ENCODE measurements at regions not wholly inside any gene's neighbourhood (a gene's known extent, or its start where the extent isn't known, plus 50 kb on each side); places are given as distances from the start of the nearest gene placed in this dataset.

DNA sequence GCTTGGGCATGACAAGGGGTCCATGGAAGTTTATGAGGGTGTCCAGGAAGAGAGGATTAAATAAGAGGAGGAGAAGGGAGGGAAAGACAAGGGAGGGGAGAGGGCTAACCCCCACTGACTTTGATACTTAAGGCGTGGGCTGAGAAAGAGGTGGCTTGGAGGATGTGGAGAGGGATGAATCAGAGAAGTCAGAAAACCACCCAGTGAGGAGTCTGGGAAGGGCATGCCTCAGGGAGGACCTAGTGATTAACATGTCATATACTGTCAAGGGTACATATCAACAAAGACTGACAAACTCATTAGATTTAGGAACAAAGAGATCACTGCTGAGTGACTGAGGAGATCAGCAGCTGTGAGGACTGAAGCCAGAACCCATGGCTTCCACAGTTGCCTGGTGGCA is 145.4 kb downstream of the IRX5 start:
- ChIA-PET POLR2A (no interaction called here), CTCF (no interaction called here)
- DNase-seq (ENCODE audit: low read depth, low spot score), result no peak
- Histone ChIP-seq H3K27me3 (ENCODE audit: control insufficient read depth, insufficient read depth, low read length) (no peaks in the 10 kb centered on the region), H3K27ac (ENCODE audit: low read length) (no peak overlapping the region), H3K4me3 (ENCODE audit: low read depth in 2 of 2, low read length in 2 of 2) (no peak overlapping the region), H3K9me3 (ENCODE audit: control insufficient read depth, insufficient read depth, low read depth, low read length) (no peaks in the 10 kb centered on the region), H3K4me1 (ENCODE audit: control insufficient read depth, insufficient read depth, low read length) (no peaks in the 10 kb centered on the region), H3K36me3 (ENCODE audit: control insufficient read depth, insufficient read depth, low read length) (no peaks in the 10 kb centered on the region)
- ATAC-seq, result no peak
- TF ChIP-seq TCF7L2 (IDR thresholded peaks at IDR 0.05; ENCODE audit: low read depth, low read length), result no peak
- TF ChIP-seq, protein P1, sequence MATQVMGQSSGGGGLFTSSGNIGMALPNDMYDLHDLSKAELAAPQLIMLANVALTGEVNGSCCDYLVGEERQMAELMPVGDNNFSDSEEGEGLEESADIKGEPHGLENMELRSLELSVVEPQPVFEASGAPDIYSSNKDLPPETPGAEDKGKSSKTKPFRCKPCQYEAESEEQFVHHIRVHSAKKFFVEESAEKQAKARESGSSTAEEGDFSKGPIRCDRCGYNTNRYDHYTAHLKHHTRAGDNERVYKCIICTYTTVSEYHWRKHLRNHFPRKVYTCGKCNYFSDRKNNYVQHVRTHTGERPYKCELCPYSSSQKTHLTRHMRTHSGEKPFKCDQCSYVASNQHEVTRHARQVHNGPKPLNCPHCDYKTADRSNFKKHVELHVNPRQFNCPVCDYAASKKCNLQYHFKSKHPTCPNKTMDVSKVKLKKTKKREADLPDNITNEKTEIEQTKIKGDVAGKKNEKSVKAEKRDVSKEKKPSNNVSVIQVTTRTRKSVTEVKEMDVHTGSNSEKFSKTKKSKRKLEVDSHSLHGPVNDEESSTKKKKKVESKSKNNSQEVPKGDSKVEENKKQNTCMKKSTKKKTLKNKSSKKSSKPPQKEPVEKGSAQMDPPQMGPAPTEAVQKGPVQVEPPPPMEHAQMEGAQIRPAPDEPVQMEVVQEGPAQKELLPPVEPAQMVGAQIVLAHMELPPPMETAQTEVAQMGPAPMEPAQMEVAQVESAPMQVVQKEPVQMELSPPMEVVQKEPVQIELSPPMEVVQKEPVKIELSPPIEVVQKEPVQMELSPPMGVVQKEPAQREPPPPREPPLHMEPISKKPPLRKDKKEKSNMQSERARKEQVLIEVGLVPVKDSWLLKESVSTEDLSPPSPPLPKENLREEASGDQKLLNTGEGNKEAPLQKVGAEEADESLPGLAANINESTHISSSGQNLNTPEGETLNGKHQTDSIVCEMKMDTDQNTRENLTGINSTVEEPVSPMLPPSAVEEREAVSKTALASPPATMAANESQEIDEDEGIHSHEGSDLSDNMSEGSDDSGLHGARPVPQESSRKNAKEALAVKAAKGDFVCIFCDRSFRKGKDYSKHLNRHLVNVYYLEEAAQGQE (IDR thresholded peaks at IDR 0.05; ENCODE audit: insufficient read depth in 1 of 2, low read depth in 2 of 2, low read length in 1 of 2), result no peak
- no peak for TF ChIP-seq POLR2AphosphoS5 (IDR thresholded peaks at IDR 0.05; ENCODE audit: low read depth, low read length)
- TF ChIP-seq, protein P2, sequence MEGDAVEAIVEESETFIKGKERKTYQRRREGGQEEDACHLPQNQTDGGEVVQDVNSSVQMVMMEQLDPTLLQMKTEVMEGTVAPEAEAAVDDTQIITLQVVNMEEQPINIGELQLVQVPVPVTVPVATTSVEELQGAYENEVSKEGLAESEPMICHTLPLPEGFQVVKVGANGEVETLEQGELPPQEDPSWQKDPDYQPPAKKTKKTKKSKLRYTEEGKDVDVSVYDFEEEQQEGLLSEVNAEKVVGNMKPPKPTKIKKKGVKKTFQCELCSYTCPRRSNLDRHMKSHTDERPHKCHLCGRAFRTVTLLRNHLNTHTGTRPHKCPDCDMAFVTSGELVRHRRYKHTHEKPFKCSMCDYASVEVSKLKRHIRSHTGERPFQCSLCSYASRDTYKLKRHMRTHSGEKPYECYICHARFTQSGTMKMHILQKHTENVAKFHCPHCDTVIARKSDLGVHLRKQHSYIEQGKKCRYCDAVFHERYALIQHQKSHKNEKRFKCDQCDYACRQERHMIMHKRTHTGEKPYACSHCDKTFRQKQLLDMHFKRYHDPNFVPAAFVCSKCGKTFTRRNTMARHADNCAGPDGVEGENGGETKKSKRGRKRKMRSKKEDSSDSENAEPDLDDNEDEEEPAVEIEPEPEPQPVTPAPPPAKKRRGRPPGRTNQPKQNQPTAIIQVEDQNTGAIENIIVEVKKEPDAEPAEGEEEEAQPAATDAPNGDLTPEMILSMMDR (IDR thresholded peaks at IDR 0.05), result no peak
- TF ChIP-seq SIN3A (IDR thresholded peaks at IDR 0.05; ENCODE audit: borderline replicate concordance, insufficient read depth, low read depth, low read length), result no peak
- in situ Hi-C loops (cut with HindIII; ENCODE audit: low pct_unique_long_range_greater_than_20kb, low sequenced_read_pairs), result no loop called here
- intact Hi-C loops (cut with micrococcal nuclease; ENCODE audit: unreplicated experiment), result no loop called here
- BruUV-seq (replicated peaks), result no TSS peak

DNA sequence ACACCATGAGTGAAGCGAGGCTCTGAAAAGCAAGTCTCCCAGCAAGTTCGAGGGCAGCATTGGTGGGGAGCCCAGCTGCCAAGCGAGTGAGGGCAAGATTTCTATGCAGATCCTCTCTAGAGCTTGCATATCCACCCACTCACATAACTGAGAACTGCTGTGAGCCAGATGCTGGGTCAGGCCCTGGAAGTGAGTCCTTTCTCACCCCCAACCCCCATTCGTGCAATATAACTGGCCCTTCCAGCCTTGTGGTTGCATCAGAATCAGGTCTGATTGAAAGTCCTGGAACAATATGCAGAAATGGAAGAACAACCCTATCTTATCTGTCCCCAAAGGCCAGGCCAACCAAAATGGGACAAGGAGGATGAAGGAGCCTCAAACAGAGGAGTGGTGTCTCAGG is 146.6 kb downstream of the IRX5 start:
- no peaks in the 10 kb centered on the region for H3K4me1 ChIP-seq (ENCODE audit: control insufficient read depth, insufficient read depth, low read length)
- TF ChIP-seq, protein P1 (IDR thresholded peaks at IDR 0.05; ENCODE audit: insufficient read depth in 1 of 2, low read depth in 2 of 2, low read length in 1 of 2), result no peak
- TF ChIP-seq TCF7L2 (IDR thresholded peaks at IDR 0.05; ENCODE audit: low read depth, low read length) (no peak), POLR2AphosphoS5 (IDR thresholded peaks at IDR 0.05; ENCODE audit: low read depth, low read length) (no peak), SIN3A (IDR thresholded peaks at IDR 0.05; ENCODE audit: borderline replicate concordance, insufficient read depth, low read depth, low read length) (no peak)
- TF ChIP-seq, protein P2 (IDR thresholded peaks at IDR 0.05), result no peak
- H3K4me3 ChIP-seq (ENCODE audit: low read depth in 2 of 2, low read length in 2 of 2), result no peak overlapping the region
- no peaks in the 10 kb centered on the region for H3K27me3 ChIP-seq (ENCODE audit: control insufficient read depth, insufficient read depth, low read length)
- intact Hi-C loops (cut with micrococcal nuclease; ENCODE audit: unreplicated experiment) (no loop called here), in situ Hi-C loops (cut with HindIII; ENCODE audit: low pct_unique_long_range_greater_than_20kb, low sequenced_read_pairs) (no loop called here)
- no peaks in the 10 kb centered on the region for H3K9me3 ChIP-seq (ENCODE audit: control insufficient read depth, insufficient read depth, low read depth, low read length)
- POLR2A ChIA-PET, result no interaction called here
- no peaks in the 10 kb centered on the region for H3K36me3 ChIP-seq (ENCODE audit: control insufficient read depth, insufficient read depth, low read length)
- ATAC-seq (no peak), DNase-seq (ENCODE audit: low read depth, low spot score) (no peak)
- no TSS peak for BruUV-seq (replicated peaks)
- CTCF ChIA-PET, result no interaction called here
- H3K27ac ChIP-seq (ENCODE audit: low read length), result no peak overlapping the region

Data from Panc1 (cell line).